SKM-1 treated with dmso at 0.1 percent for 144 hours (cell line): ENCODE measurements at regions not wholly inside any gene's neighbourhood (a gene's known extent, or its start where the extent isn't known, plus 50 kb on each side); places are given as distances from the start of the nearest gene placed in this dataset.

Experiments
- DNase-seq: peaks from one replicate; lab custom pipeline; 2025; ENCODE audit not compliant: unreplicated experiment; lab: John Stamatoyannopoulos, UW

- no peak for DNase-seq
These were observed 138.8 kb downstream of the TUSC7 start for GRCh38 chr3:116848248-116848829.

DNA sequence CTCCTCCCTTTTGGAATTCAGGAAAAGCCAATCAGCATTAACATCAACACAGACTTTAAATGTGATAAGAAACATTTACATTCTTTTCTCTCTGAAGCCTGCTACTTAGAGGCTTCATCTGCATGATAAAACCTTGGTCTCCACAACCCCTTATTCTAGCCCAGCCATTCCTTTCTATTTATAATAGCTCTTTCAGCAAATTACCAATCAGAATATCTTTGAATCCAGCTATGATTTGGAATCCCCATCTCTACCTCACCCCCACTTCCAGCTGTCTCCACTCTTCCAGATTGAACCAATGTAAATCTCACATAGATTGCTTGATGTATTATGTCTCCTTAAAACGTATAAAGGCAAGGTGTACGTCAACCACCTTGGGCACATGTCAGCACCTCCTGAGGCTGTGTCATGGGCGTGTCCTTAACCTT is 139.7 kb downstream of the TUSC7 start:
- no peak for DNase-seq

DNA sequence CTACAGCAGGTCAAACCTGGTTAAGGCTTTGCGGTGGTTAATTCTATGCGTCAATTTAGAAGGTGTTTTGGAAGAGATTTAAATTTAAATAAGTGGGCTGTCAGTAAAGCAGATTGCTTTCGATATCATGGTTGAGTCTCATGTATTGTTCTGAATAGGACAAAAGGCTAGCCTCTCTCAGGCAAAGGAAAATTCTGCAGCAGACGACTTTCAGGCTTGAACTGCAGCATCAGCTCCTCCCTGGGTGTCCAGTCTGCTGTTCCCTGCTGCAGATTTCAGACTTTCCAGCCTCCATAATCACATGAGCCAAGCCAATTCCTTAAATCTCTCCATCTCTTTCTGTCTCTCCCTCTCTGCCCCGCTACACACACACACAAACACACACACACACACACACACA is 143.2 kb downstream of the TUSC7 start:
- DNase-seq, result no peak

DNA sequence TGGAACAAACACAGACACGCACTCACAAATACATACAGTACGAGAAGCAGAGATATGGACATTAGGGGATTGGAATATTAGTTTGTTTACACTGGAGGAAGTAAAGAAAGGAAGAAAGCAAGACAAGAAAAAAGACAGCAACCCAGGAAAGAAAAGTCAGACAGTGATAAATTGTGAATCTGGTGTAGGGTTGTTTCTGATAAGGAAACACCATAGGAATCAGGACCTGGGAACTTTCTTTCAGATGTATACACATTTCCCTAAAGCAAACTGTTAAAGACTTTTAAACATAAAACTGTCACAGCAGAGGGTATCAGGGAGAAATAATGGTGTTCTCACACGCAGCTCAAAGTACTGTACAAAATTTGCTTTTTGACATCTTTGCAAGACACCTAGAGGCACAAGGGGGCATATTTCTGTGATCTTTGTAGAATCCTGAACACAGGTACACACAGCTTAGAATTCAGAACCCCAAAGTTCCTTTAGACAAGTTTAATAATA is 153.7 kb downstream of the TUSC7 start:
- no peak for DNase-seq

- DNase-seq, result no peak
These were observed 154.4 kb downstream of the TUSC7 start for GRCh38 chr3:116863822-116864589.

DNA sequence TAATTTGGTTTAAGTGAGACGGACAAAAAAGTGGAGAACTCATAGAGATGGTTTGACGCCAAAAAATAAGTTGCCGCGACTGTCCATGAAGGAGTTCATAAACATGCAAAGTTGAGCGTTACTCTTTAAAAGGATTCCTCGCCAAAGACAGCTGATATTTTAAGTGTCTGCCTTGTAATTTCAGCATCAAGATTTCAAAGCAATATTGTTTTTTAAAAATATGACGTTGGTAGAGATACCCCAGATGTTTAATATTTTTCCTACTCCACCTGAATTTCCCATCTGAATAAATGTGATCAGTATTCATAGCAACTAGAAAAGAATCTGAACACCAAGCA is 155.0 kb downstream of the TUSC7 start:
- DNase-seq, result no peak

GRCh38 chr3:116870379-116870778 is 160.8 kb downstream of the TUSC7 start:
- DNase-seq, result no peak

DNA sequence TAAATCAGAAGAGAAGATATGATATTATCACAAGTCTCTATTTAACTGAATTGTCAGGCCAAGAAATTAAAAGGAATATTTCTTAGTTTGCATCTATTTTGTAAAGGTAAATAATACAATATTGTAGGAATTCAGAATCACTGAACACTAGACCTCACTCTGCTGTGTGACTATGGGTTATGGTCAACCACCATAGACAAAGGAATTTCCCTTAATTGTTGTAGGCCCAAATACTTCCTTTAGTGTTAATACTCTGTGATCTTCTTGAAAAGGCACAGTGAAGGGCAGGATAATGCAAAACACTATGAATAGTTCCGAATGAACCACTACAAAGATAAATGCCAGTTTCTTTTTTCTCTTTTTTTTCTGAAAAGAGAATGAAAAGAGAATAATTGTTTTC is 162.3 kb downstream of the TUSC7 start:
- no peak for DNase-seq

GRCh38 chr3:116872688-116873087 is 163.1 kb downstream of the TUSC7 start:
- DNase-seq, result no peak

DNA sequence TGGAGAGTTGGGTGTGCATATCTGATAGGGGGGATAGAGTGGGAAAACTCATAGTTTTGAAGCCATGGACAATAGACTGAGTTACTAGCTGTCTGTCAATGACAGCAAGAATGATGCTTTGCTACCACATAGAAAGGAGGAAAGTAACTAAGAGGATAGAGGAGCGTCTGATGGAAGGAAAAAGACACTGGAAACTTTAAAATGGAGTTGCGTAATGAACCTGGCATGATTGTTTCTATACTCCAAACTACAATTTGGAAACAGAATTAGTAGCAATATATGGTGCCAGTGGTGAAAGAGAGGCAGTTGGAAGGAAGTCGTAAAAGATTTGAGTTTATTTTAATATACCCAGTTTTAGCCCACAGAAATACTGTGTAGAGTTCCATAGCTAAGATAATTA is 163.6 kb downstream of the TUSC7 start:
- no peak for DNase-seq

- DNase-seq, result no peak
These were observed 168.4 kb downstream of the TUSC7 start for GRCh38 chr3:116877968-116878367.

DNA sequence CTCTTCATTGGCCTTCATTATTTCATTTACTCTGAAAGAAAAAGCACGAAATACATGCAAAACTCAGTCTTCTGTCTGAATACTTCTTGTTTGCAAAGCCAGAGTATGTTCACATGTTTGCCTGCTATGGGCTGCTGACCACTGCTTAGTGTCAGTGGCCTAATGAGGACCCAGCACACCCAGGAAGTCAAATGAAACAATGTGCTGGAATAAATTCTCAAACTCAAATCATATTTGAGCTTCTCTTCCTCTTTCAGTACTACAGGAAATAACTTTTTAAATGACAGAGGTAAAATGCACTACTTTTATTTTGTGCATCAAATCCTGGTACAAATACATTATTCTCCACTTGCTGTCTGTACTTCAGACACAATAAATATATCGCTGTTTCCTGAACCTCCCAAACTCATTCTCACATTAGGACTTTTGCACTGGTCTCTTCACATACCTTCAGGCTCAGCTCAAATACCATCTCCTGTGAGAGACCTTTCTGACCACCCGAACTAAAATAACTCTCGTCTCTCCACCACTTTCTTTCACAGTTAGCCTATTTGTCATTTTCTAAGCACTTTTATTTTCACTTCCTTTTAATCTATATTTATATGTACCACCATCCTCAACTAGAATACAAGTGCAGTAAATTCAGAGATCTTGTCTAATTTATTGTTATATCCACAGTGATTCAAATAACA is 176.8 kb downstream of the TUSC7 start:
- DNase-seq, result no peak

GRCh38 chr3:116896116-116896515 is 186.5 kb downstream of the TUSC7 start:
- DNase-seq, result no peak

DNA sequence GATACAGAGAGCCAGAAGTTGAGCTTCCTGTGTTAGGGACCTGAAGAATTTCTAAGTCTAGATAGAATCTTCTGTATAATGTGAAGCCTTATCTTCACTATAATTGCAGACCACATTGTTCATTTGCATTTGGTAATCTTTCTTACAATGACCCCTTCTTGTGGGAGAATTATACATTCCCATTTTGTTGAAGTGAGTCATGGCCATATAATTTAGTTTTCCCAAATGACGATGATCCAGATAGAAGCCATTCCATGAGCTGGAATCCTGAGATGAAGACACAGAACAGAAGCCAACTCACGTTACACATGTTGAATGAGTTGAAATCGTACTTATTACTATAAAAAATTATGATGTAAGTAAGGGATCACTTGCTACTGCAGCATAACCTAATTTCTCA is 187.8 kb downstream of the TUSC7 start:
- DNase-seq, result no peak

GRCh38 chr3:116899253-116899652 is 189.7 kb downstream of the TUSC7 start:
- DNase-seq, result no peak

GRCh38 chr3:116905334-116905733 is 195.8 kb downstream of the TUSC7 start:
- DNase-seq, result no peak

DNA sequence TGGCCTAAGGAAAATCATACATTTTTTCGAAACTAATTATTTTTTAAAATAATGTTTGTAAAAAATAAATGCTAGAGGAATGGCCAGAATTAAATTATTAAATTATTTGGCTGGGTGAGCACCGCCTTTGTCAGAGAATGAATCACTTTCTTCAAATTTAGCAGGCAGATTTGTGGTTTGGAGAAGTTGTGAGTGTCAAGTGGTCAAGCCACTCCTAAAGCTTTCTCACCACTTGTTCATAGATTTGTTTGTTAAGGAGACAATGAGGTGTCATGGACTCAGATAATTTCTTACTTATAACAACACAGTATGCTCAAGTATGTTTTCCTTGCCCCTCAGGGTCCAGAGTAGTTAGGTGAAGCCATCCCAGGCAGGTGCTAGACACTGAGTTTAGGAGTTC is 196.2 kb downstream of the TUSC7 start:
- no peak for DNase-seq

DNA sequence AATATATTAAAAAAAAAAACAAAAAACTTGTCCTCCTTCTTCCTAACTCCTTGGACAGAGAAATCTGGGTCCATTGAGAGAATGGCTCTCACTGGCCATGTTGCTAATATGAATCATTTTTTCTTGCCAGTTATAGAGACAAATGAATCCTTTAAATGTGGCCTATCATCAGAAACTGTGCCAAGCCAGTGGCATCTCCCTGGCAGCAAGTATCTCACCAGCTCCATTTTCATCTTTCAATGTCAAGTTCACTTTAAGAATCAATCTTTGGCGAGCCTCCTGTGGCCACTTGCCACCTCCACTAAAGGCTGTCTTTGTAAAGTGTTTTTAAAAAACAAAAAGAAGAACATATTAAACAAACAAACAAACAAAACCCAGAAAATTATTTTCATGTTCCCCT is 202.5 kb downstream of the TUSC7 start:
- DNase-seq, result no peak

- DNase-seq, result no peak
These were observed 204.4 kb downstream of the TUSC7 start for GRCh38 chr3:116914004-116914403.

GRCh38 chr3:116916836-116917235 is 207.3 kb downstream of the TUSC7 start:
- DNase-seq, result no peak

GRCh38 chr3:116920826-116921610 is 211.4 kb downstream of the TUSC7 start:
- no peak for DNase-seq
